ENCODE measurements at regions not wholly inside any gene's neighbourhood (a gene's known extent, or its start where the extent isn't known, plus 50 kb on each side); places are given as distances from the start of the nearest gene placed in this dataset.

DNA sequence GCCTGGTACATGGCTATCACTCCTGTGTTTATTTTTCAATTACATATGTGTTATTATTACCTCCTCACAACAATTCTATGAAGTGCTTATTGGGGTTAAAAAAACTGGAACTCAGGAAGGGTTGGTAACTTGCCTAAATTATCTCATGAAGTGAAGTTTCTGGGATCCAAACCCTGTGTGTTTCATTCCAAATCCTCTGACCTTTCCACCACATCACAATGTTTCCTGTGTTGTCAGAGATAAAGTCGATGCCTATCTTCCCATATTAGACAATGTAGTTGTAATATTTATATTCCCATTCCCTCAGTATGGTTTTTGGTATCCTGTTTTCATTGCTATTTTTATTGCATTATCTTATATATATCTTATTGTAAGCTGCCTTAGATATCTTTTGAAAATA lies 269.1 kb upstream of the CFAP20DC start:
- Mint-ChIP-seq H3K27ac (ENCODE audit: unreplicated experiment) (no peak overlapping the region), H3K36me3 (ENCODE audit: unreplicated experiment) (no peaks in the 10 kb centered on the region)
- TF ChIP-seq, protein P1, sequence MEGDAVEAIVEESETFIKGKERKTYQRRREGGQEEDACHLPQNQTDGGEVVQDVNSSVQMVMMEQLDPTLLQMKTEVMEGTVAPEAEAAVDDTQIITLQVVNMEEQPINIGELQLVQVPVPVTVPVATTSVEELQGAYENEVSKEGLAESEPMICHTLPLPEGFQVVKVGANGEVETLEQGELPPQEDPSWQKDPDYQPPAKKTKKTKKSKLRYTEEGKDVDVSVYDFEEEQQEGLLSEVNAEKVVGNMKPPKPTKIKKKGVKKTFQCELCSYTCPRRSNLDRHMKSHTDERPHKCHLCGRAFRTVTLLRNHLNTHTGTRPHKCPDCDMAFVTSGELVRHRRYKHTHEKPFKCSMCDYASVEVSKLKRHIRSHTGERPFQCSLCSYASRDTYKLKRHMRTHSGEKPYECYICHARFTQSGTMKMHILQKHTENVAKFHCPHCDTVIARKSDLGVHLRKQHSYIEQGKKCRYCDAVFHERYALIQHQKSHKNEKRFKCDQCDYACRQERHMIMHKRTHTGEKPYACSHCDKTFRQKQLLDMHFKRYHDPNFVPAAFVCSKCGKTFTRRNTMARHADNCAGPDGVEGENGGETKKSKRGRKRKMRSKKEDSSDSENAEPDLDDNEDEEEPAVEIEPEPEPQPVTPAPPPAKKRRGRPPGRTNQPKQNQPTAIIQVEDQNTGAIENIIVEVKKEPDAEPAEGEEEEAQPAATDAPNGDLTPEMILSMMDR (IDR thresholded peaks at IDR 0.05): no peak

DNA sequence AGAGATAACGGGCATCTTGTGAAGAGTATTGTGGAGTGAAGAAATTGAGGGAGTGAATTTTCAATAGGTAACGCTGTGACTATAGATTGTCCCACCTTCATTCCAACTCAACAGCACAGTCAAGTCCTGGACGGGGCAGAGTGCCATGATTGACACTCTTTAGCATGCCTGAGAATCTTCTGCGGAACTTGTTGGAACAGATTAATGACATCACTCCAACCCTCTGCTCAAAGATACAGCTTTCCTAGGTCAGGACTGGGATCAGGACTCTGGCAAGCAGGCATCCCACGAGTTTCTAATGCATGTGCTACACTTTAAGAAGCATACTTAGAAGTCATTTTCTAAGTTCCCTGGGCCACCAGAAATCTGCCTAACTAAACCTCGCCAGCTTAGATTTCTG lies 267.6 kb upstream of the CFAP20DC start:
- Mint-ChIP-seq H3K27me3 (ENCODE audit: unreplicated experiment) (no peaks in the 10 kb centered on the region), H3K9me3 (ENCODE audit: unreplicated experiment) (no peaks in the 10 kb centered on the region), H3K4me1 (ENCODE audit: unreplicated experiment) (no peaks in the 10 kb centered on the region), H3K27ac (ENCODE audit: unreplicated experiment) (no peak overlapping the region), H3K36me3 (ENCODE audit: unreplicated experiment) (no peaks in the 10 kb centered on the region), H3K4me3 (ENCODE audit: unreplicated experiment) (no peak overlapping the region)
- TF ChIP-seq, protein P1 (IDR thresholded peaks at IDR 0.05): no peak
- DNase-seq (ENCODE audit: extremely low spot score, unreplicated experiment): no peak

More for the DNA sequence above, 269.1 kb upstream of the CFAP20DC start:
- no peak for DNase-seq (ENCODE audit: extremely low spot score, unreplicated experiment)
- Mint-ChIP-seq H3K9me3 (ENCODE audit: unreplicated experiment) (no peaks in the 10 kb centered on the region), H3K4me1 (ENCODE audit: unreplicated experiment) (no peaks in the 10 kb centered on the region), H3K4me3 (ENCODE audit: unreplicated experiment) (no peak overlapping the region), H3K27me3 (ENCODE audit: unreplicated experiment) (no peaks in the 10 kb centered on the region)

DNA sequence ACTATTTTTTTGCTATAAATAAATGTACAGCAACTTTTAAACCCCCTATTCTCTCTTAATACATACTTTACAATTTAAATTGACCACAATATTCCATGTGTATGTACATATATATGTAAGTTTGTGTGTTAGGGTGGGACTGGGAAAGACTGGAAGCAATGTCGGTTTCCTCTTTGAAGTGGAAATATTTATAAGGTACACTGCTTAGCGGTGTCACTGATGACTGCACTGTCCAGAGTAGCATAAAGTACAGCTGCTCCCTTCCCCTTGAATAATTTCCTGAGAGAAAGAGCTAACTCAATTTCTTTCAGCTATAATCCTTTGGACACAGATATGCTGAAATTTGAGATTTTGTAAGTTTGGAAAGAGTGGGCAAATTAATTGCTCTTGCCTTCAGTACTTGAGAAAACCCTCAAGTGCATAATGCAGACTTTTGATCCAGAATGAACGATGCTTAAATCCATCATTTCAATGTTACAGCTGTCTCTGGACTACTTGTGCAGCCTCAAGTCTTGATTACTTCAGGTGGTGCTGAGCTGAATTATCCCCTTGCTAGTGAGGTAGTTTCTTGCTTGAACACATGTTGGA lies 267.0 kb upstream of the CFAP20DC start:
- Mint-ChIP-seq H3K27ac (ENCODE audit: unreplicated experiment) (no peak overlapping the region), H3K4me1 (ENCODE audit: unreplicated experiment) (no peaks in the 10 kb centered on the region), H3K36me3 (ENCODE audit: unreplicated experiment) (no peaks in the 10 kb centered on the region), H3K9me3 (ENCODE audit: unreplicated experiment) (no peaks in the 10 kb centered on the region), H3K27me3 (ENCODE audit: unreplicated experiment) (no peaks in the 10 kb centered on the region), H3K4me3 (ENCODE audit: unreplicated experiment) (no peak overlapping the region)
- DNase-seq (ENCODE audit: extremely low spot score, unreplicated experiment): no peak
- TF ChIP-seq, protein P1 (IDR thresholded peaks at IDR 0.05): no peak

DNA sequence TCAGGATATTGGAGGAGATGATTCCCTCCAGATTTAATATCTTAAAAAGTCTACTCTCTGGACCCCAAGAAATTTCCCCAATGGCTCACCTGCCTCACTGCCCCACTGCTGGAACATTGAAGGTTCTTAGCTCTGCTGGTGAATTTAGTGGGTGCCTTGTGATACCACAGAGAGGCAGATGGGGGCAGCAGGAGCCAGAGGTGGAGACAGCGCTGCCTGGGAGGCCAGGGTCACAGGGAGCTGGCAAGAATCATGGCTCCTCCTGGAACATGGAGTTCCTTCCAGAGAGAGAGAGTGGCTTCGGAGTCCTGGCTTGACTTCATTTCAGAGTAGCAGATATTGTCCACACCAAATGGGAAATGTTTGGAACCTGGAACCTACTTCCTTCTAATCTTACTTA lies 263.5 kb upstream of the CFAP20DC start:
- H3K4me3 Mint-ChIP-seq (ENCODE audit: unreplicated experiment): no peak overlapping the region
- no peaks in the 10 kb centered on the region for H3K4me1 Mint-ChIP-seq (ENCODE audit: unreplicated experiment)
- H3K27me3 Mint-ChIP-seq (ENCODE audit: unreplicated experiment): no peaks in the 10 kb centered on the region
- DNase-seq (ENCODE audit: extremely low spot score, unreplicated experiment): no peak
- no peaks in the 10 kb centered on the region for H3K36me3 Mint-ChIP-seq (ENCODE audit: unreplicated experiment)
- no peak overlapping the region for H3K27ac Mint-ChIP-seq (ENCODE audit: unreplicated experiment)
- TF ChIP-seq, protein P1 (IDR thresholded peaks at IDR 0.05): peak; percentile 38
- no peaks in the 10 kb centered on the region for H3K9me3 Mint-ChIP-seq (ENCODE audit: unreplicated experiment)

DNA sequence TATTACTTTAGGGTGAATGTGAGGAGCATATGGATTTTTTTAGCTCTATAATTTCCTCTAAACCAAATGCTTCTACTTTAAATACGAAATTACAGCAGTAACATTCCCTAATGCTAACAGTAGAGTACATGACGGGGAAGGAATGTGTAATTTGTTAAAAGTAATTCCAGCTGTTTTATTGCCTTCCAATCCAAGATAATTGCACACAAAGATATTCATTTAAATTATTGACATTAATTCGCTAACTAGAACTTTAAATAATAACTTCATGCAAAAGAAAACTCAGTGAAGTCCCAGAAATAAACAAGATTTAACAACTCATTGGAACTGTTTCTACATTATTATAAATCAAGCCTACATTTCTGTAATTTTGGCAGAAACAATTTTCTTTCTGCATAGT lies 261.4 kb upstream of the CFAP20DC start:
- H3K36me3 Mint-ChIP-seq (ENCODE audit: unreplicated experiment): no peaks in the 10 kb centered on the region

More for the DNA sequence above, 261.4 kb upstream of the CFAP20DC start:
- Mint-ChIP-seq H3K27me3 (ENCODE audit: unreplicated experiment) (peaks cover 8% of the 10 kb centered on the region), H3K9me3 (ENCODE audit: unreplicated experiment) (no peaks in the 10 kb centered on the region), H3K4me1 (ENCODE audit: unreplicated experiment) (no peaks in the 10 kb centered on the region), H3K27ac (ENCODE audit: unreplicated experiment) (no peak overlapping the region), H3K4me3 (ENCODE audit: unreplicated experiment) (no peak overlapping the region)
- TF ChIP-seq, protein P1 (IDR thresholded peaks at IDR 0.05): no peak
- DNase-seq (ENCODE audit: extremely low spot score, unreplicated experiment): no peak

All from osteocyte (in vitro differentiated cells).